Upper lobe of left lung (tissue), 6 donors: ENCODE measurements at regions not wholly inside any gene's neighbourhood (a gene's known extent, or its start where the extent isn't known, plus 50 kb on each side); places are given as distances from the start of the nearest gene placed in this dataset.

Experiments
- ATAC-seq, 2 donors: fragments of 200-7000 bp; cut with Tn5 transposase; one replicate each; pipeline ENCODE4 v1.9.1; 2022; ENCODE audit warnings: mild to moderate bottlenecking in 2 of 2, moderate library complexity in 2 of 2; ENCODE audit not compliant: low FRiP score in 2 of 2
- DNase-seq, 2 donors: peaks; one replicate each; pipeline ENCODE4 v3.0.0-alpha.2; 2019 to 2020
- H3K27ac ChIP-seq, 4 donors: fragments of 200-600 bp; sonication (generic); one replicate each; pipeline ENCODE4 v1.5.1; 2016 to 2019
- H3K27me3 ChIP-seq, 4 donors: fragments of 200-600 bp; sonication (generic); one replicate each; pipeline ENCODE4 v1.5.1; 2017 to 2019
- H3K36me3 ChIP-seq, 4 donors: fragments of 200-600 bp; sonication (generic); one replicate each; pipeline ENCODE4 v1.5.1; 2016 to 2019
- H3K4me1 ChIP-seq, 4 donors: fragments of 200-600 bp; sonication (generic); one replicate each; pipeline ENCODE4 v1.5.1; 2018 to 2019
- H3K4me3 ChIP-seq, 4 donors: fragments of 200-600 bp; sonication (generic); one replicate each; pipeline ENCODE4 v1.5.1; 2017 to 2019; ENCODE audit warnings: mild to moderate bottlenecking in 2 of 4, moderate library complexity in 1 of 4
- H3K9me3 ChIP-seq, 4 donors: fragments of 200-600 bp; sonication (generic); one replicate each; pipeline ENCODE4 v1.5.1; 2018 to 2019
- EP300 ChIP-seq, 4 donors: sonication (generic); formaldehyde crosslinking; IDR thresholded peaks; one replicate each; pipeline ENCODE4 v1.5.1; 2017; ENCODE audit warnings: antibody characterized with exemption in 4 of 4, control low read depth in 2 of 4
- POLR2A ChIP-seq, 4 donors: fragments of 450-650 bp; IDR thresholded peaks; one replicate each; pipeline ENCODE4 v1.5.1; 2016 to 2017; ENCODE audit warnings: antibody characterized with exemption in 4 of 4, mild to moderate bottlenecking in 2 of 4
- POLR2AphosphoS5 ChIP-seq, 2 donors: sonication (generic); formaldehyde crosslinking; IDR thresholded peaks; one replicate each; pipeline ENCODE4 v1.5.1; 2017; ENCODE audit warnings: antibody characterized with exemption in 2 of 2
- WGBS, 2 donors: methylation state at CpG; one replicate each; pipeline ENCODE4 v1.1.5; 2017 to 2018; 5-methylcytosine and 5-hydroxymethylcytosine counted together
- TF ChIP-seq, protein P1 (sequence below), 6 experiments: fragments of 450-650 bp in 4 of 6; fragments of 200-600 bp in 2 of 6; sonication (generic) in 2 of 6; IDR thresholded peaks; one replicate each; pipeline ENCODE4 v1.5.1; 2016 to 2019; ENCODE audit warnings: antibody characterized with exemption in 6 of 6
- donor health status: DM: no; HTN: no; CAD: no; lungs with moderate emphysema.
- donor health status: DM: no; HTN: yes; CAD: no; lungs with severe emphysema.

DNA sequence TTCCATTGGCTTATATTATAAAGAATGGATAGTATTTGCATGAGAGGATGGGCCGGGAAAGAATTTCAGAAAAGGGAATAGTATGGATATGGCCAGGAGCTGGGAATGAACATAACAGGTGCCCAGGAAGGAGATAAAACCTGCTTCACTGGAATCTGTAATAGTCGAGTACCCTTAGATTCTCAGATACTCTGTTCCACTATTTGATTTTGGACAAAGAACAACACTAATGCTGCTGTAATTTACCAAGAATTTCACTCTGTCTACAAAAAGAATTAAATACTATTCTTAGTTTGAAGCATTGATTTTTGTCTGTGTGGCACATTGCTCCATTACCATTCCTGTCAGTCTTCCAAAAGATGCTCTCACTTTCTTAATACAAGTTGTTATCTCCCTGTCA is 718.2 kb upstream of the LRRN3 start:
- DNase-seq: no peak
- no peaks in the 10 kb centered on the region for H3K36me3 ChIP-seq
- no peak overlapping the region for H3K27ac ChIP-seq
- H3K4me3 ChIP-seq: no peak overlapping the region
- TF ChIP-seq, protein P1, sequence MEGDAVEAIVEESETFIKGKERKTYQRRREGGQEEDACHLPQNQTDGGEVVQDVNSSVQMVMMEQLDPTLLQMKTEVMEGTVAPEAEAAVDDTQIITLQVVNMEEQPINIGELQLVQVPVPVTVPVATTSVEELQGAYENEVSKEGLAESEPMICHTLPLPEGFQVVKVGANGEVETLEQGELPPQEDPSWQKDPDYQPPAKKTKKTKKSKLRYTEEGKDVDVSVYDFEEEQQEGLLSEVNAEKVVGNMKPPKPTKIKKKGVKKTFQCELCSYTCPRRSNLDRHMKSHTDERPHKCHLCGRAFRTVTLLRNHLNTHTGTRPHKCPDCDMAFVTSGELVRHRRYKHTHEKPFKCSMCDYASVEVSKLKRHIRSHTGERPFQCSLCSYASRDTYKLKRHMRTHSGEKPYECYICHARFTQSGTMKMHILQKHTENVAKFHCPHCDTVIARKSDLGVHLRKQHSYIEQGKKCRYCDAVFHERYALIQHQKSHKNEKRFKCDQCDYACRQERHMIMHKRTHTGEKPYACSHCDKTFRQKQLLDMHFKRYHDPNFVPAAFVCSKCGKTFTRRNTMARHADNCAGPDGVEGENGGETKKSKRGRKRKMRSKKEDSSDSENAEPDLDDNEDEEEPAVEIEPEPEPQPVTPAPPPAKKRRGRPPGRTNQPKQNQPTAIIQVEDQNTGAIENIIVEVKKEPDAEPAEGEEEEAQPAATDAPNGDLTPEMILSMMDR (IDR thresholded peaks at IDR 0.05): no peak
- TF ChIP-seq EP300 (IDR thresholded peaks at IDR 0.05) (no peak), POLR2AphosphoS5 (IDR thresholded peaks at IDR 0.05) (no peak), POLR2A (IDR thresholded peaks at IDR 0.05) (no peak)
- H3K4me1 ChIP-seq: no peaks in the 10 kb centered on the region
- H3K9me3 ChIP-seq: no peaks in the 10 kb centered on the region
- no peaks in the 10 kb centered on the region for H3K27me3 ChIP-seq
- ATAC-seq: no peak
- WGBS, 2 donors: 79 to 88% methylated on average over 2 of the region's 2 CpGs

DNA sequence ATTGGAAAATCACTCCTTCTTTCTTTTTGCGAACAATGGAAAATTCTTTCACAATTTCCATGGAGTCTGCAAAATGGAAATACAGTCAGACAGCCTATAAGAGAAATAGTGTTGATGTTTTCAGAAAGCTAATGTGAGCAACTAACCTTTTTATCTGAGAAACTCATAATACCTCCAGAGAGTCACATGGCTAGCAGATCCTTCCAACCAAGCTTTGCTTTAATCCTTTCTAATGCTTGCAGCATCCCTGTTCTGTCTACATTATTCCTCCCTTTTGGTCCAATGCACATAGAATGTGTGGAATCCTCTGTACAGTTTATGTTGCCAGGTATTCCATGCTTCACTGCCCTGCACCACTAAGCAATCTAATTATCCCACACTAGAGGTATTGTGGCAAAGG is 717.5 kb upstream of the LRRN3 start:
- TF ChIP-seq POLR2AphosphoS5 (IDR thresholded peaks at IDR 0.05) (no peak), POLR2A (IDR thresholded peaks at IDR 0.05) (no peak), EP300 (IDR thresholded peaks at IDR 0.05) (no peak)
- TF ChIP-seq, protein P1 (IDR thresholded peaks at IDR 0.05): no peak
- Histone ChIP-seq H3K4me1 (no peaks in the 10 kb centered on the region), H3K27ac (no peak overlapping the region), H3K36me3 (no peaks in the 10 kb centered on the region), H3K27me3 (no peaks in the 10 kb centered on the region), H3K9me3 (no peaks in the 10 kb centered on the region), H3K4me3 (no peak overlapping the region)
- WGBS, 2 donors: 96 to 100% methylated on average over 1 of the region's 1 CpG
- DNase-seq (no peak), ATAC-seq (no peak)

DNA sequence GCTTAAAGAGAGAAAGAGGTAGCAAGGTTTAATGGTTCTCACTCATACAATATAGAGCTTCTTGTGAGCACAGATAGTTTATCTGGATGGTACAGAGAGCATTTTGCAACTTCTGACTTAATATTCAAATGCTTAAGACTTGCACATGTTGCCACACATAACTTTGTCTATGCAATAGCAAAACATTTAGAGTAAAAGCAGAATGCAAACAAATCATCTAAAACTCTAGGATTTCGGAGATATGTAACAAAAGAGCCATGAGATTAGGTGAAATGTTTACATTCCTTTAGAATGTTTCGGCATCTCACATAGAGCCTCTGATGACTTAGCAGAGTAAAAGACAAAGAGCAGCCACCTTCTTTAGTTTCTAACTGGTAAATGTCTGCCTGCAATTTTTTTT is 717.1 kb upstream of the LRRN3 start:
- H3K9me3 ChIP-seq: no peaks in the 10 kb centered on the region
- TF ChIP-seq EP300 (IDR thresholded peaks at IDR 0.05) (no peak), POLR2AphosphoS5 (IDR thresholded peaks at IDR 0.05) (no peak), POLR2A (IDR thresholded peaks at IDR 0.05) (no peak)
- TF ChIP-seq, protein P1 (IDR thresholded peaks at IDR 0.05): no peak
- no peak overlapping the region for H3K4me3 ChIP-seq
- no peak overlapping the region for H3K27ac ChIP-seq
- 64 to 81% methylated on average over 2 of the region's 2 CpGs for WGBS, 2 donors
- no peaks in the 10 kb centered on the region for H3K27me3 ChIP-seq
- no peaks in the 10 kb centered on the region for H3K4me1 ChIP-seq
- ATAC-seq (no peak), DNase-seq (no peak)
- no peaks in the 10 kb centered on the region for H3K36me3 ChIP-seq

DNA sequence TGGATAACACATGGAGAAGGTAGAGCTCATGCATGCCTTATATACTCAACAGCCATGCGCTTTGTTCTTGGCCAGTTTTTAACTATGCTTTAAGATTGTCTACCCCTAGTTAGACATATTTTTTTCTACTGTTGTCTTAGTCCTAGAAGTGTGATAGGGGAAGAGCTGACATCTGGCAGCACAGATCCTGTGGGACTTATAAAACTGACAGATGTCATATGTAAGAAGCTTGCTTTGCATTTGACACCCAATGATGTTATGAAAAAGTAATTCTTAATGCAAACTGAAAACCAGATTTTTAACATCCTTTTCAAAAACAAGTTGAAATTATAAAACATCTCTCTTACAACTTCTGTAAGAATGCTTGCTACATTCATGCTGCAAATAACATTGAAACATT is 715.9 kb upstream of the LRRN3 start:
- 95 to 96% methylated on average over 1 of the region's 1 CpG for WGBS, 2 donors
- H3K27ac ChIP-seq: no peak overlapping the region
- H3K9me3 ChIP-seq: no peaks in the 10 kb centered on the region
- H3K36me3 ChIP-seq: no peaks in the 10 kb centered on the region
- H3K27me3 ChIP-seq: no peaks in the 10 kb centered on the region
- H3K4me1 ChIP-seq: no peaks in the 10 kb centered on the region
- TF ChIP-seq EP300 (IDR thresholded peaks at IDR 0.05) (no peak), POLR2AphosphoS5 (IDR thresholded peaks at IDR 0.05) (no peak), POLR2A (IDR thresholded peaks at IDR 0.05) (no peak)
- TF ChIP-seq, protein P1 (IDR thresholded peaks at IDR 0.05): no peak
- DNase-seq (no peak), ATAC-seq (no peak)
- no peak overlapping the region for H3K4me3 ChIP-seq

DNA sequence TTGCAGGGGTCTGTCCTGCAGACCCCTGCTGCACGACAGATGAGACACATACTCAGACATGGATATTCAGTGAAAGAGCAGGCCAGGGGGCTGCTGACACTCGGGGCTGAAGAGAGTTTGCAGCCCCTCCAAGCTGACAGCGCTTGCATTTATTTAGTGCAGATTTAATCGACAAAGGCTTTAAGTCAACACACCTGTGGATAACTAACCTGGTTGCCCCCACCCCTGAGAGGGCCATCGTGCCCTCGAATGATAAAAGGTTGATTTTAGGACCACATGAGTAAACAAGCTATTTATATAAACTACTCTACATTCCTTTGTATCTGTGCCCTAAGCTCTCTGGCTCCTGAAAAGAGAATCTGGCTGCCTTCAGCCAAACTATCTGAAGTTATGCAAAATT is 708.2 kb upstream of the LRRN3 start:
- ATAC-seq: no peak
- DNase-seq: no peak
- WGBS, 2 donors: 58 to 62% methylated on average over 6 of the region's 6 CpGs
- H3K4me1 ChIP-seq: no peaks in the 10 kb centered on the region
- no peaks in the 10 kb centered on the region for H3K27me3 ChIP-seq
- H3K4me3 ChIP-seq: no peak overlapping the region
- no peak for TF ChIP-seq POLR2A (IDR thresholded peaks at IDR 0.05)
- TF ChIP-seq, protein P1 (IDR thresholded peaks at IDR 0.05): no peak
- no peak for TF ChIP-seq POLR2AphosphoS5 (IDR thresholded peaks at IDR 0.05)
- no peak for TF ChIP-seq EP300 (IDR thresholded peaks at IDR 0.05)
- no peak overlapping the region for H3K27ac ChIP-seq
- no peaks in the 10 kb centered on the region for H3K9me3 ChIP-seq
- no peaks in the 10 kb centered on the region for H3K36me3 ChIP-seq
